ENCODE measurements at regions not wholly inside any gene's neighbourhood (a gene's known extent, or its start where the extent isn't known, plus 50 kb on each side); places are given as distances from the start of the nearest gene placed in this dataset.

DNA sequence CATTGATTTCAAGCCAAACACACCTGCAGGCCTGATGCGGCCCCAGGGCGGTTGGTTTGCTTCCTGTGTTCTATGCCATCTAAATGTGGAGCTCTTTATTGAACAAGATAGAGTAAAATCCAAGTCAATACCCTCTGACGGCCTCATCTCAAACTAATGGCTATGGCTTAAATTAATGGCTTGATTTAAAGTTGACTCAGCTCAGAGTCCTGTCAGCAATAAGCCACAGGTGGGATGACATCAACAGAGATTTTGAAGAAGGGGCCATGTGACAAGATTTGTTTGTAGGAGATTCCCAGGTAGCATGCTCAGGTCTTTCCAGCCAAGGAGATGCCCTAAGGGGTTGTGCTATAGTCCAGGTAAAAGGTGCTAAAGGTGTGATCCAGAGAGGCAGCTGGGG, 66.7 kb upstream of the ZNF32 start:
- Histone ChIP-seq H3K4me3 (ENCODE audit: low read length) (no peak overlapping the region), H3K36me3 (ENCODE audit: control insufficient read depth, insufficient read depth, low read length) (no peaks in the 10 kb centered on the region), H3K27ac (ENCODE audit: low read length) (no peak overlapping the region), H3K27me3 (ENCODE audit: control insufficient read depth, insufficient read depth, low read length) (no peaks in the 10 kb centered on the region), H3K4me1 (ENCODE audit: control insufficient read depth, insufficient read depth, low read length) (no peaks in the 10 kb centered on the region), H3K9me3 (replicated peaks; ENCODE audit: control insufficient read depth, low read depth, low read length) (no peaks in the 10 kb centered on the region)
- DNase-seq: no peak
- WGBS (ENCODE audit: insufficient coverage): 33% methylated on average over 1 of the region's 3 CpGs

DNA sequence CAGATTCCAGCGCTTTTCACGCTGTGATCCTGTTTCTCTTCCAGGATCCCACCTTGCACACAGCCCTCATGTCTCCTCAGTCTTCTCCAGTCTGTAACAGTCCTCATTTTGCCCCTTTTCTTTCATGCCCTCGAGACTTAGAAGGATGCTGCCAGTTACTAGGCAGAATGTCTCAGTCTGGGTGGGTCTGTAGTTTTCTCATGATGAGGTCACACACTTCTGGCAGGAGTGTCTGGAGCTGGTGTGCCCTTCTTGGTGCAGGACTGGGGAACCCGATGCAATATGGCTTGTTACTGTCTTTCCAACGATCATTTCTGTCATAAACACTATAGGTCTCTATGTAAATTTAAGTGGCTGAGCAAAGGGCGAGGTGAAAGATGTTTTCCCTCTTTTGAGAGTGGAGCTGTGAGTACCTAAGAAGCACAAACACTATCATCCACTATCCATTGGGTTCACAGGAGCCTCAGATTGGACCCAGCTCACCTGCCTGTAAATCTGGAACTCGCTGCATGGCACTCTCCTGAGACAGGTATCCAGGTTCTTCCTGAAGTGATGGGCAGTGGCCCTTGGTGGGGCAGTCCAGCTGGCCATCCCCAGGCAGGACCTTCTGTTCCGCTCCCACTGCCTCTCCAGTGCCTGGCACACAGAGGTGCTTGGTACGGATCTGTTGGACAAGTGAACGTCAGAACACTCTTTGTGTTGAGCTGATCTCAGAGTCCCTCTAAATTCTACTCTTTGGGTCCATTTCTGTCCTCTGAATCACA, 64.3 kb upstream of the ZNF32 start:
- no peaks in the 10 kb centered on the region for H3K9me3 ChIP-seq (replicated peaks; ENCODE audit: control insufficient read depth, low read depth, low read length)
- peaks cover 2% of the 10 kb centered on the region for H3K4me1 ChIP-seq (ENCODE audit: control insufficient read depth, insufficient read depth, low read length)
- WGBS (ENCODE audit: insufficient coverage): 97% methylated on average over 5 of the region's 10 CpGs
- no peaks in the 10 kb centered on the region for H3K27me3 ChIP-seq (ENCODE audit: control insufficient read depth, insufficient read depth, low read length)
- H3K36me3 ChIP-seq (ENCODE audit: control insufficient read depth, insufficient read depth, low read length): no peaks in the 10 kb centered on the region
- no peak overlapping the region for H3K27ac ChIP-seq (ENCODE audit: low read length)
- H3K4me3 ChIP-seq (ENCODE audit: low read length): no peak overlapping the region
- no peak for DNase-seq

DNA sequence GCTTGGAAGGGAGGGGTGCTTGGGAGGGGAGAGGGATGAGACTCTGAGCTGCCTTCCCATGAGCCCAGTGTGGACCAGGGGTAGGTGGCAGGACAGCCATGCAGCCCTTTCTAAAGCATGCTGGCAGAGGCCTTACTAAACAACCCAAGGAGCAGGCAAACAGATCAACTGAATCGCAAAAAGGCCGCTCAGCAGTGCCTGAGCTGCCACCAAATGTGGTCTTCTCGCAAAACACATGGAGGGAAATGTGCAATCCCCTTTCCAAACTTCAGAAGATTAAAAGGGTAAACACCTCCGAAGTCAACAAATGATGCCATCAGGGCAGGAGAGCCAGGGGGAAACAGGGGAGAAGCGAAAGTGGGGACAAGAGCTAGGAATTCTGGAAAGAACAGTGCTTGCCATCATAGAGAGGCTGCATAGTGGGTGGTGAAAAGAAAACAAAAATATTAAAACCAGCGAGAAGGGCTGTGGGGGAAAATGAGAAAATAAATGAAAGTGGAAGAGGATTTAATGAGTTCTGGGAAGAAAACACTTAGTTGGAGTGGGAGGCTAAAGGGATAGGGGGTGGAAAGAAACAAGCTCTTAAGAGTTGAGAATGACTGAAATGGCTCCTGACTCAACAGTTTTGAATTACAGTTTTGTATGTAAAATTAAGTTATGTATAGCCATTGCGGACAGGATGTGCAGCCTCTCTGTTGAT, 62.2 kb upstream of the ZNF32 start:
- Histone ChIP-seq H3K27ac (ENCODE audit: low read length) (no peak overlapping the region), H3K9me3 (replicated peaks; ENCODE audit: control insufficient read depth, low read depth, low read length) (no peaks in the 10 kb centered on the region), H3K27me3 (ENCODE audit: control insufficient read depth, insufficient read depth, low read length) (no peaks in the 10 kb centered on the region), H3K4me3 (ENCODE audit: low read length) (no peak overlapping the region), H3K4me1 (ENCODE audit: control insufficient read depth, insufficient read depth, low read length) (peaks cover 2% of the 10 kb centered on the region), H3K36me3 (ENCODE audit: control insufficient read depth, insufficient read depth, low read length) (no peaks in the 10 kb centered on the region)
- WGBS (ENCODE audit: insufficient coverage): 74% methylated on average over 4 of the region's 7 CpGs
- no peak for DNase-seq

DNA sequence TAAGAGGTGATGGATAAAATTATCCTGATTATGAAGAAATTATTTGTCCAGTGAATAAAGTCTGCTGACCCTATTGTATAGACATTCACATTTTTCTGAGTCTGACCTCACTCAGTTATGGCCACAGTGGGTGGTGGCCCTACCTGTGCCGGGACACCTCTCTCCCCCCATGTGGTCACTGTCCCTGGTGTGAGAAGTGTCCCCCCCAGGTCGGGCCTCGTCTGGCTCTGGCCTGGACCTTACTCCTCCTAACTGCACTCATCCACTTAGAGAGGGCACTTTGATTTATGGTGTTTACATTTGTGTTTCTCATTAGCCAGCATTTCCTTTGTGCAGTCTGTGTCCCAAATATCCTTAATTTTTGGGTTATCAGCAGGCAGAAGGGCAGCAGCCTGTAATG, 59.6 kb upstream of the ZNF32 start:
- H3K36me3 ChIP-seq (ENCODE audit: control insufficient read depth, insufficient read depth, low read length): no peaks in the 10 kb centered on the region
- H3K4me3 ChIP-seq (ENCODE audit: low read length): no peak overlapping the region
- peak overlapping the region; percentile 37 for H3K27ac ChIP-seq (ENCODE audit: low read length)
- H3K9me3 ChIP-seq (replicated peaks; ENCODE audit: control insufficient read depth, low read depth, low read length): no peaks in the 10 kb centered on the region
- 60% methylated on average over 1 of the region's 3 CpGs for WGBS (ENCODE audit: insufficient coverage)
- no peaks in the 10 kb centered on the region for H3K27me3 ChIP-seq (ENCODE audit: control insufficient read depth, insufficient read depth, low read length)
- H3K4me1 ChIP-seq (ENCODE audit: control insufficient read depth, insufficient read depth, low read length): peaks cover 2% of the 10 kb centered on the region
- DNase-seq: no peak

DNA sequence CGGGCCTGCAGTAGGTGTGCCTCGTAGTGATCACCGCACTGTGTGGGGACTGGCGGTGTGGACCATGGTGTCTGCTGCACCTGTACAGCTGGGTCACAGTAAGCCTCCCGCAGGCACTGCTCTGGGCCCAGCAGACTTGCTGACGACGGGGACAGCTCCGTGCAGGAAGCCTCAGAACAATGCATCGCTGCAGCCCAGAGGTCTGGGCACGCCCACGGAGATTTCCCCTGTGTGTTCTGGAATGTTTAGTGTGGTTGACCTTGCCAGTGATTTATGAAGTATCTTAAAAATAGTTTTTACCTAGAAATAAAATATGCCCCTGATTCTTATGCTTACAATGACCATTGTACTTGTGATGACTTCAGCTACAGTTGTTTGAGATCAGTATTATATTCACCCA, 59.1 kb upstream of the ZNF32 start:
- Histone ChIP-seq H3K9me3 (replicated peaks; ENCODE audit: control insufficient read depth, low read depth, low read length) (no peaks in the 10 kb centered on the region), H3K36me3 (ENCODE audit: control insufficient read depth, insufficient read depth, low read length) (no peaks in the 10 kb centered on the region), H3K4me3 (ENCODE audit: low read length) (no peak overlapping the region), H3K27ac (ENCODE audit: low read length) (no peak overlapping the region), H3K27me3 (ENCODE audit: control insufficient read depth, insufficient read depth, low read length) (no peaks in the 10 kb centered on the region), H3K4me1 (ENCODE audit: control insufficient read depth, insufficient read depth, low read length) (peaks cover 2% of the 10 kb centered on the region)
- DNase-seq: peak; percentile 40
- 58% methylated on average over 2 of the region's 11 CpGs for WGBS (ENCODE audit: insufficient coverage)

DNA sequence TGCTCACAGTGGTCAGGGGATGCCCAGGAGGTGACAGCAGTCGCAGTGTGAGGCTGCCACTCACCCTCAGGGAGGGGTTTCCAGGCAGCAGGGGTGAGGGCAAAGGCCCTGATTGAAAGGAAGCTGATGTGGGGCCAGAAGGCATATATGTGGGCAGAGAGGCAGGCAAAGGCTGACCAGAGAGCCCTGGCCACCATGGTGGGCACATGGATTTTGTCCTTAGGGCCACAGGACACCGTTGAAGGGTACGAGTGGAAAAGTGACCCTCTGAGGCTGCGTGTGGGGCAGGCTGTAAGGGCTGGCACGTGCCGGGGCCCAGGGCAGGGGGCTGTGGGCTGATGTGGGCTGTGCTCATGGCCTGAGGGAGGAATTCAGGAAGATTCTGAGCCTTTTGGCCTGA, 57.5 kb upstream of the ZNF32 start:
- Histone ChIP-seq H3K9me3 (replicated peaks; ENCODE audit: control insufficient read depth, low read depth, low read length) (no peaks in the 10 kb centered on the region), H3K27ac (ENCODE audit: low read length) (no peak overlapping the region), H3K4me1 (ENCODE audit: control insufficient read depth, insufficient read depth, low read length) (peaks cover 2% of the 10 kb centered on the region), H3K4me3 (ENCODE audit: low read length) (no peak overlapping the region), H3K36me3 (ENCODE audit: control insufficient read depth, insufficient read depth, low read length) (no peaks in the 10 kb centered on the region), H3K27me3 (ENCODE audit: control insufficient read depth, insufficient read depth, low read length) (no peaks in the 10 kb centered on the region)
- DNase-seq: no peak
- 86% methylated on average over 6 of the region's 6 CpGs for WGBS (ENCODE audit: insufficient coverage)

DNA sequence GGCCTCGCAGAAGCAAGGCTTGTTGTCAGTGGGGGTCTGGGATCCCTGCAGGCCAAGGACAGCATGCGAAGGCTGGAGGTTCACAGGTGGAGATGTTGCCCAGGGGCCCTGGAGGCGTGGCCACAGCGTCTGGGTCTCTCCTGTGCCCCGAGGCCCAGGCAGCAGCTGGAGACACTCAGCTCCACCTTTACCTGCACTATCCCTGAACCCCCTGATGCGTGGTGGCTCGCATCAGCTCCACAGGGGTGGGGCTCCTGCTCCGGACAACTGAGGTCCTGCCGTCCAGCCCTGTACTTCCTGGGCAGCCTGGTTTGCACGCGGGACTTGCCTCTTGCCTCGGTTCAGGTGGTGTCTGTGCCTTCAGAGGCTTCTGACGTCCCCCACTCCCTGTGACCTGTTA, 54.6 kb upstream of the ZNF32 start:
- Histone ChIP-seq H3K27ac (ENCODE audit: low read length) (no peak overlapping the region), H3K4me1 (ENCODE audit: control insufficient read depth, insufficient read depth, low read length) (peaks cover 12% of the 10 kb centered on the region), H3K36me3 (ENCODE audit: control insufficient read depth, insufficient read depth, low read length) (no peaks in the 10 kb centered on the region), H3K27me3 (ENCODE audit: control insufficient read depth, insufficient read depth, low read length) (no peaks in the 10 kb centered on the region), H3K4me3 (ENCODE audit: low read length) (no peak overlapping the region), H3K9me3 (replicated peaks; ENCODE audit: control insufficient read depth, low read depth, low read length) (no peaks in the 10 kb centered on the region)
- no peak for DNase-seq
- WGBS (ENCODE audit: insufficient coverage): 82% methylated on average over 13 of the region's 13 CpGs

DNA sequence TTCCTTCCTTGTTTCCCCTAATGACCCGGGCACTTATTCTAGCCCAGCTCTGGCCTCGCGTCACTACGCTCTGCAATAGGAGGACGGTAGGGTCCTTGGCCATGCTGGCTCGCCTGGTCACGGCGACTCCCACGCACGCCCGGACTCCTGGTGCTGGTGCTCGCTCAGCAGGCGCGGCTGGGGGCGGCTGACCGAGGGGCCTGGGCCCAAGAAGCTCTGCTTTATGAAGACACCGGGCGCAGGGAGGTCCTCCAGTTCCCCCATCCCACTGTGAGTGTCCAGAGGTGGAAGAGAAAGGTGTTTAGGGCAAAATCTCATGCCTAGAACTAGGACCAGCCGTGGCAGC, 54.2 kb upstream of the ZNF32 start:
- Histone ChIP-seq H3K36me3 (ENCODE audit: control insufficient read depth, insufficient read depth, low read length) (no peaks in the 10 kb centered on the region), H3K4me3 (ENCODE audit: low read length) (no peak overlapping the region), H3K4me1 (ENCODE audit: control insufficient read depth, insufficient read depth, low read length) (peaks cover 11% of the 10 kb centered on the region), H3K27me3 (ENCODE audit: control insufficient read depth, insufficient read depth, low read length) (no peaks in the 10 kb centered on the region), H3K9me3 (replicated peaks; ENCODE audit: control insufficient read depth, low read depth, low read length) (no peaks in the 10 kb centered on the region), H3K27ac (ENCODE audit: low read length) (no peak overlapping the region)
- no peak for DNase-seq
- 95% methylated on average over 17 of the region's 19 CpGs for WGBS (ENCODE audit: insufficient coverage)

DNA sequence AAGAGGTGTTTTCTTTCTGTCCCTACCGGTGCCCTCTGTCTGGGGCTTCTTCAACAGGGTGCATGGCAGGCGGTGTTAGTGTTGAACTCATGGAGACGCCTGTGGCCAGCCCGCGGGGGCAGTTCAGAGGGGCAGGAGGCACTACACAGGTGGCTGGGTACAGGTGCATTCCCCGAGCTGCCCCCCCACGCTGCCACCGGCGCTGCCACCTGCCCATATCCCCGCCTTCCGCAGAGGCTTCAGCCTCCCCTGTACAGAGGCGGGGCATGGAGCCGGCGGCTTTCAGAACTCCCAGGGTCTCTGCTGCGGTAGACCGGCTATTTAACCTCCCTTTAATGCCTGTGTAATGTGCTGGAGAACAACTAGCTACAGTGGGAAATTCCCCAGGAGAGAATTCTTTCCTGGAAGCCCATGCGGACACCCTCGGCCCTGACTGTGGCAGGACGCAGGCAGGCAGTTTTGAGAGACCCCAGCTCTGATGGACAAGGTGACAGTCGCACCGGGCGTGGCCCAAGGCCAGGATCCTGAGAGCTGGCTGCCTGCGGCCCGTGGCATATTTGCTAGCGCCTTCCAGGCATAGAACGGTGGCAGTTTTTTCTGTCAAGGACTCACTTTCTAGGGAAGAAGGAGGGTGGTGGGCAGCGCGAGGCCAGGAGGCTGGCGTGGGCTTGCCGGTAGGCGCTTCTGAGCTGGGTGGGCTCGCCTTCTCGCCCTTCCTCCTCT, 53.7 kb upstream of the ZNF32 start:
- WGBS (ENCODE audit: insufficient coverage): 89% methylated on average over 22 of the region's 33 CpGs
- Histone ChIP-seq H3K9me3 (replicated peaks; ENCODE audit: control insufficient read depth, low read depth, low read length) (no peaks in the 10 kb centered on the region), H3K36me3 (ENCODE audit: control insufficient read depth, insufficient read depth, low read length) (no peaks in the 10 kb centered on the region), H3K27me3 (ENCODE audit: control insufficient read depth, insufficient read depth, low read length) (no peaks in the 10 kb centered on the region), H3K4me1 (ENCODE audit: control insufficient read depth, insufficient read depth, low read length) (peaks cover 11% of the 10 kb centered on the region), H3K27ac (ENCODE audit: low read length) (no peak overlapping the region), H3K4me3 (ENCODE audit: low read length) (no peak overlapping the region)
- DNase-seq: no peak

DNA sequence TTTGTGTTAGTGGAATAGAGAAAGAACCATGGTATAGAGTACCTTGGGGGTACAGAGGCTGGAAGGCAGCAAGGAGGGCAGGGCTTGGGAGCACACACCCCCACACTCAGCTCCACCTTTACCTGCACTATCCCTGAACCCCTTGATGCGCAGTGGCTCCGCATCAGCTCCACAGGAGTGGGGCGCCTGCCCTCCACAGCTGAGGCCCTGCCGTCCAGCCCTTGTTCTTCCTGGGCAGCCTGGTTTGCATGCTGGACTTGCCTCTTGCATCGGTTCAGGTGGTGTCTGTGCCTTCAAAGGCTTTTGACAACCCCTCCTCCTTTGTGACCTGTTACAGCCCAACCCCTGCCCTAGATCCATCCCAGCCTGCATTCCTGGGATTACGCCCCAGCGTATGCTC, 52.6 kb upstream of the ZNF32 start:
- Histone ChIP-seq H3K27me3 (ENCODE audit: control insufficient read depth, insufficient read depth, low read length) (no peaks in the 10 kb centered on the region), H3K36me3 (ENCODE audit: control insufficient read depth, insufficient read depth, low read length) (no peaks in the 10 kb centered on the region), H3K4me1 (ENCODE audit: control insufficient read depth, insufficient read depth, low read length) (peaks cover 11% of the 10 kb centered on the region), H3K27ac (ENCODE audit: low read length) (no peak overlapping the region), H3K9me3 (replicated peaks; ENCODE audit: control insufficient read depth, low read depth, low read length) (no peaks in the 10 kb centered on the region), H3K4me3 (ENCODE audit: low read length) (no peak overlapping the region)
- WGBS (ENCODE audit: insufficient coverage): 87% methylated on average over 5 of the region's 7 CpGs
- no peak for DNase-seq

Data from muscle of leg (tissue), 3 donors.